Thymus (tissue), 11 donors: ENCODE measurements at regions not wholly inside any gene's neighbourhood (a gene's known extent, or its start where the extent isn't known, plus 50 kb on each side); places are given as distances from the start of the nearest gene placed in this dataset.

Source experiments
- DNase-seq, 9 donors: peaks; one replicate each; pipeline ENCODE4 v3.0.0-alpha.2; 2013; ENCODE audit warnings: low spot score in 9 of 9, low read depth in 6 of 9, missing footprints in 1 of 9
- H3K27ac ChIP-seq, 2 donors: one replicate each; pipeline ENCODE4 v1.5.1; 2013; ENCODE audit warnings: control low read depth in 1 of 2, low read depth in 1 of 2, low read length in 1 of 2, mild to moderate bottlenecking in 1 of 2, moderate library complexity in 1 of 2
- H3K27me3 ChIP-seq, 2 donors: one replicate each; pipeline ENCODE4 v1.5.1; 2013; ENCODE audit warnings: low read length in 1 of 2; ENCODE audit not compliant: control insufficient read depth in 2 of 2, insufficient read depth in 1 of 2
- H3K36me3 ChIP-seq, 2 donors: one replicate each; pipeline ENCODE4 v1.5.1; 2013; ENCODE audit warnings: low read length in 1 of 2, mild to moderate bottlenecking in 1 of 2, moderate library complexity in 1 of 2; ENCODE audit not compliant: control insufficient read depth in 2 of 2, insufficient read depth in 2 of 2
- H3K4me1 ChIP-seq, 2 donors: one replicate each; pipeline ENCODE4 v1.5.1; 2013; ENCODE audit warnings: low read length in 2 of 2; ENCODE audit not compliant: control insufficient read depth in 2 of 2, insufficient read depth in 2 of 2
- H3K4me3 ChIP-seq, 2 donors: one replicate each; pipeline ENCODE4 v1.5.1; 2013; ENCODE audit warnings: low read length in 2 of 2, control low read depth in 1 of 2, mild to moderate bottlenecking in 1 of 2
- H3K9me3 ChIP-seq, 2 donors: one replicate each; pipeline ENCODE4 v1.5.1; 2013; ENCODE audit warnings: low read length in 1 of 2, mild to moderate bottlenecking in 1 of 2; ENCODE audit not compliant: control insufficient read depth in 2 of 2, insufficient read depth in 1 of 2
- WGBS: extraction: QIAGEN DNeasy Blood & Tissue Kit; methylation state at CpG from one replicate; pipeline ENCODE4 v1.1.7; 2013; 5-methylcytosine and 5-hydroxymethylcytosine counted together
- donor health status: healthy.

GRCh38 chr1:95935719-95936118, 701.7 kb downstream of the RWDD3 start:
- WGBS = 67% methylated on average over 1 of the region's 1 CpG
- H3K27me3 ChIP-seq = no peaks in the 10 kb centered on the region

GRCh38 chr1:95941121-95941798, 707.2 kb downstream of the RWDD3 start:
- Histone ChIP-seq H3K36me3 (no peaks in the 10 kb centered on the region), H3K4me1 (no peaks in the 10 kb centered on the region), H3K27me3 (no peaks in the 10 kb centered on the region), H3K27ac (no peak overlapping the region), H3K4me3 (no peak overlapping the region), H3K9me3 (no peaks in the 10 kb centered on the region)
- 95% methylated on average over 3 of the region's 3 CpGs for WGBS
- no peak for DNase-seq

More at GRCh38 chr1:95935719-95936118, 701.7 kb downstream of the RWDD3 start:
- H3K36me3 ChIP-seq = no peaks in the 10 kb centered on the region
- no peak overlapping the region for H3K4me3 ChIP-seq
- H3K27ac ChIP-seq = no peak overlapping the region
- no peaks in the 10 kb centered on the region for H3K9me3 ChIP-seq
- no peaks in the 10 kb centered on the region for H3K4me1 ChIP-seq
- DNase-seq = no peak

DNA sequence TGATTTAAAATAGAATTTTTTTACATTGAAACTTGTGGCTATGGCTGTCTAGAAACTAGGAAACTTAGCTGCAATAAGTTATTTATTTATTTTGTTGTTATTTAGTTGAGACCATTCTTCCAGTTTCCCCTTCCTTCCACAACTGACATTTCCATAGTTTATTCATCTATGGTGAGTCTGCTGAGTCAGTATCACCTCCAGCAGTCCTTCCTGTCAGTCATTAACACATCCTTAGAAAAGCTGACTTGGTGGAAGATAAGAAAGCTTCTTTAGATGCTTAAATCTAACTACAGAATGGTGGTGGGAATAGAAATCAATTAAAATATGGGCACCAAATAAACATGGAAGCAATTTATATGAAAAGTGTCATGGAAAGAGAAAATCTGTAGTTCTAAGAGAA, 714.0 kb downstream of the RWDD3 start:
- Histone ChIP-seq H3K27me3 (no peaks in the 10 kb centered on the region), H3K36me3 (no peaks in the 10 kb centered on the region), H3K9me3 (no peaks in the 10 kb centered on the region), H3K27ac (no peak overlapping the region), H3K4me3 (no peak overlapping the region), H3K4me1 (no peaks in the 10 kb centered on the region)
- no peak for DNase-seq

DNA sequence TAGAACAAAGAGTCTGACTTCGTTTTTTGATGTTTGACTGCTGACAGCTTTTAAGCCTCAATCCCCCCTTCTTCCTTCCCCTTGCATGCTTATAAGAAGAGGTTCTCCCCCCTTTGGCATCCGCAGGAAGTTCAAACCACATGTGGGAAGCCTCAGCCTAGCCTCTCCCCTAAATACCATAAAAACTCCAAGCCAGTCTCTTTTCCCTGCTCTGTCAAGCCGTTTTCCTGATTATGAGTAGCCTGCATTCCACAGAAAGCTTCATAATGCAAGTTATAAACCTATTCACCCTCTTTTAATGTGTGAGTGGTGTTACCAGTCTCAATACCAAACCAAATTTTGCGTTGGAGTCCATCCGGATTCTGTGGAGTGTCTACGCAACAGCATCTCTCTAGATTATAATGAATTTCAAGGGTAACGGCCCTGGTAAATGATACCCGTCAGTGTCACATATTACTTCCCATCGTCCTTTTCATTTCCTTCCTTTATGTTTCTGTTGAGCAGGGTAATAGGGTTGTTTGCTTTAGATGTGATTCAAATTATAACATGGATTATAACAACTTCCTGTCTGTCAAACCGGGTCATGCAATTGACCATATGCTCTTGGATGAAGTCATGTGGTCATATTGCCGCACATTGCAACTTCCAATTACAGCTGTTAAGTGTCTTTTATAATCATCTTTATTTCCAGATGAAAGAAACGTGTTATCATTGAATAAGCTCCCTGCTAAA, 717.5 kb downstream of the RWDD3 start:
- WGBS = 15% methylated on average over 12 of the region's 12 CpGs
- no peaks in the 10 kb centered on the region for H3K9me3 ChIP-seq
- no peaks in the 10 kb centered on the region for H3K27me3 ChIP-seq
- H3K27ac ChIP-seq = no peak overlapping the region
- H3K4me3 ChIP-seq = no peak overlapping the region
- no peaks in the 10 kb centered on the region for H3K36me3 ChIP-seq
- H3K4me1 ChIP-seq = no peaks in the 10 kb centered on the region
- DNase-seq = peak in 2 of 9 donors; percentile 2 to 13

DNA sequence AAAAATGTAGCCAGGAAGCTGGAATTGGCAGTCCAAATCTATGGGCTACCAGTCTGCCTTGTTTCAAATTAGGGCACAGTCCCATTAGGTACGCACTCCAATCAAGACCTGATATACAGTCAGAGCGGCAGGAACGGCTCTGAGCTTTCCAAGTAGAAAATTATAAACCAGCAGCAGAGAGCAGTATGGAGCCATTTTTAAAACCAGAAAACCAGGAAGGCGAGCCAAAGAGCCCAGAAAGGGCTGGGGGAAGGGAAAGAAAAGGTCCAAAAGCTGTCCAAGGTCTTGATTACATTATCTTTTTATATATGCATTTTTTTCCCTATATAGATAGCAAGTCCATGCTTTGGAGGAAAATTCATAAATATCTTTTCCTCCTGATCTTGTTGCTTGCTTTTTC, 719.0 kb downstream of the RWDD3 start:
- no peaks in the 10 kb centered on the region for H3K36me3 ChIP-seq
- no peaks in the 10 kb centered on the region for H3K4me1 ChIP-seq
- H3K27ac ChIP-seq = no peak overlapping the region
- H3K9me3 ChIP-seq = no peaks in the 10 kb centered on the region
- H3K4me3 ChIP-seq = no peak overlapping the region
- 16% methylated on average over 4 of the region's 4 CpGs for WGBS
- no peak for DNase-seq
- no peaks in the 10 kb centered on the region for H3K27me3 ChIP-seq

DNA sequence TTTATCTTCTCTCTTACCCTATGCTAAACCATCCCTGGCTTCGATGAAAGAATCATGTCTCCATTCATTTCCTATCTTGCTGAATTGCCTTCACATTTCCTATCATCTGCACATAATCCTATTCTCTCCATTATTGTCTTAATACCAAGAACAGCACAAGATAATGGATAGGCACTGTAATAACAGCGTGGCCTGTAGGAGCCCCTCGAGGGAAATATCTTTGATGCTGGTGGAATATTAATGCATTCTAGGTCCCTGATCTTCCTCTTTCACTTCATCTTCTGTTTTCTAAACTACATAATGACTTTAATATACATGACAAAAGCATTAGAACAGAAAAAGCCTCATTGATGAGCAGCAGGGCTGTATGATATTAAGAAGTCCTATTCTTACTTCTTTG, 720.6 kb downstream of the RWDD3 start:
- no peaks in the 10 kb centered on the region for H3K27me3 ChIP-seq
- no peaks in the 10 kb centered on the region for H3K36me3 ChIP-seq
- H3K4me3 ChIP-seq = no peak overlapping the region
- 96% methylated on average over 3 of the region's 3 CpGs for WGBS
- no peaks in the 10 kb centered on the region for H3K9me3 ChIP-seq
- no peak for DNase-seq
- H3K4me1 ChIP-seq = no peaks in the 10 kb centered on the region
- no peak overlapping the region for H3K27ac ChIP-seq

- Histone ChIP-seq H3K4me1 (no peaks in the 10 kb centered on the region), H3K27me3 (no peaks in the 10 kb centered on the region), H3K9me3 (no peaks in the 10 kb centered on the region), H3K36me3 (no peaks in the 10 kb centered on the region), H3K4me3 (no peak overlapping the region), H3K27ac (no peak overlapping the region)
- DNase-seq = no peak
Measured at GRCh38 chr1:95956215-95956614, 722.2 kb downstream of the RWDD3 start.

- Histone ChIP-seq H3K9me3 (no peaks in the 10 kb centered on the region), H3K4me3 (no peak overlapping the region), H3K4me1 (no peaks in the 10 kb centered on the region), H3K27me3 (no peaks in the 10 kb centered on the region), H3K36me3 (no peaks in the 10 kb centered on the region), H3K27ac (no peak overlapping the region)
- DNase-seq = no peak
- 93% methylated on average over 1 of the region's 1 CpG for WGBS
Measured at GRCh38 chr1:95957748-95958147, 723.7 kb downstream of the RWDD3 start.

GRCh38 chr1:95966866-95967265, 732.9 kb downstream of the RWDD3 start:
- H3K27me3 ChIP-seq = no peaks in the 10 kb centered on the region
- H3K36me3 ChIP-seq = no peaks in the 10 kb centered on the region
- H3K27ac ChIP-seq = no peak overlapping the region
- no peaks in the 10 kb centered on the region for H3K9me3 ChIP-seq
- H3K4me1 ChIP-seq = no peaks in the 10 kb centered on the region
- no peak overlapping the region for H3K4me3 ChIP-seq
- no peak for DNase-seq
